ENCODE measurements at regions not wholly inside any gene's neighbourhood (a gene's known extent, or its start where the extent isn't known, plus 50 kb on each side); places are given as distances from the start of the nearest gene placed in this dataset.

DNA sequence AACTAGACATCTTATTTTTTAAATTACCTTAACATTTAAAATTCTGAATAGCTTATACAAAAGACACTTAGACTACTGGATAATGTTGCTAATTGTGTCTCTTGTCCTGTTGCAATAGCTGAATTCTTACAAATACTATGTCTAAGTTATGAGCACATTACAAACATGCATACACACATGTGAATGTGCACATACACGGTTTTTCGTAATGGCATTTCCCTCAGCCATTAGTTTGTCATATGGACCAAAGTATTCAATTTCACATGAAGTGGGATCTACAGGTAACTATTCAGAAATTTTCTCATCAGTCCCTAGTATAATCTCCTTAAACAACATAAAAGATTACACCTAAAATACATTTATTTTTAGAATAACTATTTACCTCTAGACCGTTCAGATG lies 178.6 kb upstream of the BET1 start:
- TF ChIP-seq CTCF (IDR thresholded peaks at IDR 0.05; ENCODE audit: low read depth, low read length) (no peak), EZH2phosphoT487 (IDR thresholded peaks at IDR 0.05; ENCODE audit: low read depth) (no peak)

DNA sequence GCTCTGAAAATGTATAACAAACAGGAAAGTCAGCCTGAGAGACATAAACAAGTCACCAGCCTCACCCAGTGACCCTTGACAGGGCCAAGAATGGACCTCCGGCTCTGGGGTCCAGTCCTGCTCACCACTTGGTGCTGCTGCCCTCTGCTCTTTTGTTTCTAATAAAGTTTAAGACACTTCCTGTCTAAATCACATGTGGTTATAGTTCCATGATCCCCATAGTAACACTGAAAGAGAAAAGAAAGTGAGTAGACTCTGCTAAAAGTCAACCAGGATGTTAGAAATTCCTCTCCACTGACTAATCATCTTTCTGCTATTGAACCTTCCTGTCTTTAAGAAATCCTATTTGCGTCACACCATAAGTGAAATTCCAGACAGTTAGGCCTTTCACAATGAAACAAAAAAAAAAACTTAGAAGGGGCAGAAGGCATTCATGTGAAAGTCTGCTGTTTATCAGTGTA lies 179.2 kb upstream of the BET1 start:
- Histone ChIP-seq H3K36me3 (replicated peaks; ENCODE audit: low read depth, low read length) (peaks cover 6% of the 10 kb centered on the region), H3K9ac (ENCODE audit: low read length) (no peak overlapping the region), H3K27me3 (ENCODE audit: low read depth, low read length) (peaks cover 19% of the 10 kb centered on the region), H3K4me3 (ENCODE audit: low read length) (no peak overlapping the region), H3K79me2 (ENCODE audit: low read length) (no peaks in the 10 kb centered on the region), H4K20me1 (ENCODE audit: insufficient read depth, low read length) (no peaks in the 10 kb centered on the region), H3K27ac (ENCODE audit: low read length) (no peak overlapping the region), H3K9me3 (ENCODE audit: insufficient read depth, low read length) (no peaks in the 10 kb centered on the region), H3K4me1 (ENCODE audit: low read length) (peaks cover 17% of the 10 kb centered on the region), H2AFZ (ENCODE audit: low read depth, low read length) (peak overlapping the region; percentile 6; the same call in 1 of the 2 replicates), H3K4me2 (ENCODE audit: low read length) (no peak overlapping the region)
- no peak for TF ChIP-seq EZH2phosphoT487 (IDR thresholded peaks at IDR 0.05; ENCODE audit: low read depth)
- TF ChIP-seq CTCF (IDR thresholded peaks at IDR 0.05; ENCODE audit: low read depth, low read length) = no peak

More for the DNA sequence above, 178.6 kb upstream of the BET1 start:
- H3K9ac ChIP-seq (ENCODE audit: low read length) = no peak overlapping the region
- no peaks in the 10 kb centered on the region for H3K9me3 ChIP-seq (ENCODE audit: insufficient read depth, low read length)
- no peak overlapping the region for H2AFZ ChIP-seq (ENCODE audit: low read depth, low read length)
- H3K79me2 ChIP-seq (ENCODE audit: low read length) = no peaks in the 10 kb centered on the region
- H4K20me1 ChIP-seq (ENCODE audit: insufficient read depth, low read length) = no peaks in the 10 kb centered on the region
- H3K4me1 ChIP-seq (ENCODE audit: low read length) = peaks cover 21% of the 10 kb centered on the region
- peaks cover 19% of the 10 kb centered on the region for H3K27me3 ChIP-seq (ENCODE audit: low read depth, low read length)
- H3K27ac ChIP-seq (ENCODE audit: low read length) = no peak overlapping the region
- peaks cover 6% of the 10 kb centered on the region for H3K36me3 ChIP-seq (replicated peaks; ENCODE audit: low read depth, low read length)
- no peak overlapping the region for H3K4me2 ChIP-seq (ENCODE audit: low read length)
- no peak overlapping the region for H3K4me3 ChIP-seq (ENCODE audit: low read length)

GRCh38 chr7:94183891-94184290 lies 179.7 kb upstream of the BET1 start:
- no peaks in the 10 kb centered on the region for H3K79me2 ChIP-seq (ENCODE audit: low read length)
- H3K9ac ChIP-seq (ENCODE audit: low read length) = no peak overlapping the region
- no peak for TF ChIP-seq EZH2phosphoT487 (IDR thresholded peaks at IDR 0.05; ENCODE audit: low read depth)
- TF ChIP-seq CTCF (IDR thresholded peaks at IDR 0.05; ENCODE audit: low read depth, low read length) = no peak
- H3K4me2 ChIP-seq (ENCODE audit: low read length) = no peak overlapping the region
- no peak overlapping the region for H3K4me3 ChIP-seq (ENCODE audit: low read length)
- peaks cover 11% of the 10 kb centered on the region for H3K4me1 ChIP-seq (ENCODE audit: low read length)
- no peaks in the 10 kb centered on the region for H4K20me1 ChIP-seq (ENCODE audit: insufficient read depth, low read length)
- peaks cover 6% of the 10 kb centered on the region for H3K36me3 ChIP-seq (replicated peaks; ENCODE audit: low read depth, low read length)
- H3K9me3 ChIP-seq (ENCODE audit: insufficient read depth, low read length) = no peaks in the 10 kb centered on the region
- H3K27ac ChIP-seq (ENCODE audit: low read length) = no peak overlapping the region
- peaks cover 19% of the 10 kb centered on the region for H3K27me3 ChIP-seq (ENCODE audit: low read depth, low read length)
- H2AFZ ChIP-seq (ENCODE audit: low read depth, low read length) = no peak overlapping the region

GRCh38 chr7:94188350-94188749 lies 184.2 kb upstream of the BET1 start:
- Histone ChIP-seq H3K27ac (ENCODE audit: low read length) (no peak overlapping the region), H3K4me3 (ENCODE audit: low read length) (no peak overlapping the region), H3K79me2 (ENCODE audit: low read length) (no peaks in the 10 kb centered on the region), H3K9me3 (ENCODE audit: insufficient read depth, low read length) (no peaks in the 10 kb centered on the region), H3K9ac (ENCODE audit: low read length) (no peak overlapping the region), H3K4me1 (ENCODE audit: low read length) (peaks cover 3% of the 10 kb centered on the region; the same call in 1 of the 2 replicates), H3K27me3 (ENCODE audit: low read depth, low read length) (no peaks in the 10 kb centered on the region), H3K36me3 (replicated peaks; ENCODE audit: low read depth, low read length) (no peaks in the 10 kb centered on the region), H4K20me1 (ENCODE audit: insufficient read depth, low read length) (no peaks in the 10 kb centered on the region), H3K4me2 (ENCODE audit: low read length) (no peak overlapping the region), H2AFZ (ENCODE audit: low read depth, low read length) (no peak overlapping the region)
- TF ChIP-seq EZH2phosphoT487 (IDR thresholded peaks at IDR 0.05; ENCODE audit: low read depth) = no peak
- TF ChIP-seq CTCF (IDR thresholded peaks at IDR 0.05; ENCODE audit: low read depth, low read length) = no peak

Measured in OCI-LY3 (cell line).